ENCODE measurements at regions not wholly inside any gene's neighbourhood (a gene's known extent, or its start where the extent isn't known, plus 50 kb on each side); places are given as distances from the start of the nearest gene placed in this dataset.

DNA sequence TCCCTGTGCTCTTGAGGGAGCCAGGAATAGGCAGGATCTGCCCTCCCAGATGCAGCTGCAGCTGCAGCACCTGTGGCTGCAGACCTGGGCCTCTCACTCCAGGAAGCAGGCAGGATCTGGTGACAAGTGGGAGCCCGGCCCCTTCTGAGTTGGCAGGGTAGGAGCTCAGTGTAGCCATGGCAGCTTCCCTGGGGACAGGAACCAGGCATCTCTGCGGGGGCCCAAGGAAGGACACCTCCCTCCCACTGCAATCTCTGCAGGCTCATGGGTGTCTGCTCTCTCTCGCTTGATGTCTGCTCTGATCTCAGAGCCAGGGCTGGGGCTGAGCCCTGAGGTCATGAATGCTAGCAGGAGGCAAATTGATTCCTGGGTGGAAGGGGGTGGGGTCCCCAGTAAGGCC lies 592.5 kb upstream of the CA10 start:
- H3K36me3 ChIP-seq (ENCODE audit: insufficient read depth, low read length): no peaks in the 10 kb centered on the region
- no peaks in the 10 kb centered on the region for H3F3A ChIP-seq (ENCODE audit: insufficient read depth, low read length)
- no peaks in the 10 kb centered on the region for H3K27me3 ChIP-seq (ENCODE audit: insufficient read depth, low read length)
- TF ChIP-seq EZH2 (IDR thresholded peaks at IDR 0.05; ENCODE audit: borderline replicate concordance, low read length): no peak
- TF ChIP-seq, protein P1, sequence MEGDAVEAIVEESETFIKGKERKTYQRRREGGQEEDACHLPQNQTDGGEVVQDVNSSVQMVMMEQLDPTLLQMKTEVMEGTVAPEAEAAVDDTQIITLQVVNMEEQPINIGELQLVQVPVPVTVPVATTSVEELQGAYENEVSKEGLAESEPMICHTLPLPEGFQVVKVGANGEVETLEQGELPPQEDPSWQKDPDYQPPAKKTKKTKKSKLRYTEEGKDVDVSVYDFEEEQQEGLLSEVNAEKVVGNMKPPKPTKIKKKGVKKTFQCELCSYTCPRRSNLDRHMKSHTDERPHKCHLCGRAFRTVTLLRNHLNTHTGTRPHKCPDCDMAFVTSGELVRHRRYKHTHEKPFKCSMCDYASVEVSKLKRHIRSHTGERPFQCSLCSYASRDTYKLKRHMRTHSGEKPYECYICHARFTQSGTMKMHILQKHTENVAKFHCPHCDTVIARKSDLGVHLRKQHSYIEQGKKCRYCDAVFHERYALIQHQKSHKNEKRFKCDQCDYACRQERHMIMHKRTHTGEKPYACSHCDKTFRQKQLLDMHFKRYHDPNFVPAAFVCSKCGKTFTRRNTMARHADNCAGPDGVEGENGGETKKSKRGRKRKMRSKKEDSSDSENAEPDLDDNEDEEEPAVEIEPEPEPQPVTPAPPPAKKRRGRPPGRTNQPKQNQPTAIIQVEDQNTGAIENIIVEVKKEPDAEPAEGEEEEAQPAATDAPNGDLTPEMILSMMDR (IDR thresholded peaks at IDR 0.05; ENCODE audit: low read length): no peak
- H3K9me2 ChIP-seq (ENCODE audit: low read depth, low read length): no peaks in the 10 kb centered on the region
- no peaks in the 10 kb centered on the region for H4K20me1 ChIP-seq (ENCODE audit: insufficient read depth, low read length)
- no peaks in the 10 kb centered on the region for H3K79me2 ChIP-seq (ENCODE audit: insufficient read depth, low read length)
- H3K9me3 ChIP-seq (ENCODE audit: low read length): no peaks in the 10 kb centered on the region
- no peak overlapping the region for H3K4me2 ChIP-seq (ENCODE audit: low read length)
- H3K27ac ChIP-seq (ENCODE audit: low read depth, low read length, poor library complexity, severe bottlenecking): no peak overlapping the region
- H3K9ac ChIP-seq (ENCODE audit: low read length): no peak overlapping the region
- H3K4me1 ChIP-seq (ENCODE audit: insufficient read depth, low read length, severe bottlenecking): no peaks in the 10 kb centered on the region
- no peak overlapping the region for H2AFZ ChIP-seq (ENCODE audit: low read length)
- no peak overlapping the region for H3K4me3 ChIP-seq (ENCODE audit: low read depth, low read length, poor library complexity, severe bottlenecking)

DNA sequence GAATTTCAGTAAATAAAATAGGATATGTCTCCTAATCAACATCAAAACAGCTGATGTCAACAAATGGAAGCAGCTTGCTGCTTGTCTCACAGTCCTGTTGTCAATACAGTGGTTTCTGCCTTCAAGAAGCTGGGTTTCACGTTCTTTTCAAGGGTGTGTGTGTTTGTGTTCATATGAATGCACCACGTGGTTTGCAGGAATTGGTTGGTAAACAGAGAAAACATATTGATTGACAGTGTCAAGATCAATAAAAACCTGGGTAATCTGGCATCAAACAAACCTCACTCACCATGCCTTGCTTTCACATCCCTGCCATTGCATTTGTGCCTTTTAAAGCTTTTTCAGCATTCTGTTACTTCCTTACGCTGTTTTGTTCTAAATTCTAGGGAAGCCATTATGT lies 585.7 kb upstream of the CA10 start:
- no peak overlapping the region for H2AFZ ChIP-seq (ENCODE audit: low read length)
- TF ChIP-seq, protein P1 (IDR thresholded peaks at IDR 0.05; ENCODE audit: low read length): no peak
- TF ChIP-seq EZH2 (IDR thresholded peaks at IDR 0.05; ENCODE audit: borderline replicate concordance, low read length): no peak
- H3K27ac ChIP-seq (ENCODE audit: low read depth, low read length, poor library complexity, severe bottlenecking): no peak overlapping the region
- H3K4me1 ChIP-seq (ENCODE audit: insufficient read depth, low read length, severe bottlenecking): no peaks in the 10 kb centered on the region
- no peaks in the 10 kb centered on the region for H3K79me2 ChIP-seq (ENCODE audit: insufficient read depth, low read length)
- H3K9me2 ChIP-seq (ENCODE audit: low read depth, low read length): no peaks in the 10 kb centered on the region
- H3K4me3 ChIP-seq (ENCODE audit: low read depth, low read length, poor library complexity, severe bottlenecking): no peak overlapping the region
- H3K9me3 ChIP-seq (ENCODE audit: low read length): no peaks in the 10 kb centered on the region
- H3K27me3 ChIP-seq (ENCODE audit: insufficient read depth, low read length): no peaks in the 10 kb centered on the region
- H4K20me1 ChIP-seq (ENCODE audit: insufficient read depth, low read length): no peaks in the 10 kb centered on the region
- no peak overlapping the region for H3K9ac ChIP-seq (ENCODE audit: low read length)
- H3F3A ChIP-seq (ENCODE audit: insufficient read depth, low read length): no peaks in the 10 kb centered on the region
- no peaks in the 10 kb centered on the region for H3K36me3 ChIP-seq (ENCODE audit: insufficient read depth, low read length)
- H3K4me2 ChIP-seq (ENCODE audit: low read length): no peak overlapping the region

DNA sequence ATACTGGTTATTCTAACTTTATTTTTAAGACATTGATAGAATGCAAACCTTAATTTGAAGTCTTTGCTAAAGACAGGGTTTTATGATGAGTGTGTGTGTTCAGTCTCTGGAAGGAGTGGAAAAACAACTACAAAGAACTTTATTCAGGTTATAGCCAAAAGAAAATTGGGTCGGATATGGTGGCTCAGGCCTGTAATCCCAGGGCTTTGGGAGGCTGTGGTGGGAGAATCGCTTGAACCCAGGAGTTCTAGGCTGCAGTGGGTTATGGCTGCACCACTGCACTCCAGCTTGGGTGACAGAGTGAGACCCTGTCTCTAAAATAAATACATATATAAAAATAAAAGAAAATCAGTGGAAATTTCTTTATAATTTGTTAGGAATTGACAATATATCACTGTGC lies 581.5 kb upstream of the CA10 start:
- no peaks in the 10 kb centered on the region for H3K9me3 ChIP-seq (ENCODE audit: low read length)
- no peaks in the 10 kb centered on the region for H3K36me3 ChIP-seq (ENCODE audit: insufficient read depth, low read length)
- H3K9ac ChIP-seq (ENCODE audit: low read length): no peak overlapping the region
- H3K27ac ChIP-seq (ENCODE audit: low read depth, low read length, poor library complexity, severe bottlenecking): no peak overlapping the region
- no peaks in the 10 kb centered on the region for H3K4me1 ChIP-seq (ENCODE audit: insufficient read depth, low read length, severe bottlenecking)
- H3K27me3 ChIP-seq (ENCODE audit: insufficient read depth, low read length): no peaks in the 10 kb centered on the region
- H3K79me2 ChIP-seq (ENCODE audit: insufficient read depth, low read length): no peaks in the 10 kb centered on the region
- H3K4me2 ChIP-seq (ENCODE audit: low read length): no peak overlapping the region
- no peak for TF ChIP-seq EZH2 (IDR thresholded peaks at IDR 0.05; ENCODE audit: borderline replicate concordance, low read length)
- TF ChIP-seq, protein P1 (IDR thresholded peaks at IDR 0.05; ENCODE audit: low read length): no peak
- H3F3A ChIP-seq (ENCODE audit: insufficient read depth, low read length): no peaks in the 10 kb centered on the region
- H4K20me1 ChIP-seq (ENCODE audit: insufficient read depth, low read length): no peaks in the 10 kb centered on the region
- H2AFZ ChIP-seq (ENCODE audit: low read length): no peak overlapping the region
- H3K9me2 ChIP-seq (ENCODE audit: low read depth, low read length): no peaks in the 10 kb centered on the region
- no peak overlapping the region for H3K4me3 ChIP-seq (ENCODE audit: low read depth, low read length, poor library complexity, severe bottlenecking)

Measured in OCI-LY1 (cell line).